ENCODE measurements at regions not wholly inside any gene's neighbourhood (a gene's known extent, or its start where the extent isn't known, plus 50 kb on each side); places are given as distances from the start of the nearest gene placed in this dataset.

DNA sequence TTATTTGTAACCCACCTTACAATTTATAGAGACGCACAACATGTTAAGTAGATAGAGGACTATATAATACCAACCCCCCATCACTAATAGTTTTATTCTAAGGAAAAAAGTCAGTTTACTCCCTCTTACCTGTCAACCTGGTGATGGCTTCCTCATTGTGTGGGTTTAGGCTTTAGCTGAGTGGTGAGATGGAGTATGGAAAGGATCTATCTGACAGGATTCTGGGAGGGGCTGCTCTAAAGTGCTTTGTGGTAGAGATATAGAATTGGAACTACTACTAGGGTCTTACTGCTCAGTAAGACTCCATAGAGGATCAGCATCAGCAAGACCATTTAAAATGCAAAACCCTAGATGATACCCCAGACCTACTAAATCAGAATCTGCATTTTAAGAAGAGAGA, 82.1 kb upstream of the IFNE start:
- Histone ChIP-seq H3K9ac (ENCODE audit: low read length in 2 of 2) (no peak overlapping the region), H3K4me3 (ENCODE audit: low read length in 2 of 2) (no peak overlapping the region), H3K27me3 (ENCODE audit: control insufficient read depth in 1 of 2, insufficient read depth in 2 of 2, low read length in 2 of 2) (peaks cover 13 to 14% of the 10 kb centered on the region in 2 donors), H3K27ac (ENCODE audit: low read length) (no peak overlapping the region), H3K9me3 (ENCODE audit: control insufficient read depth in 2 of 2, low read length in 2 of 2) (no peaks in the 10 kb centered on the region), H3K4me1 (ENCODE audit: control insufficient read depth, insufficient read depth, low read length) (peaks cover 4% of the 10 kb centered on the region), H3K36me3 (ENCODE audit: control insufficient read depth in 2 of 2, insufficient read depth in 2 of 2, low read length in 2 of 2) (no peaks in the 10 kb centered on the region)

DNA sequence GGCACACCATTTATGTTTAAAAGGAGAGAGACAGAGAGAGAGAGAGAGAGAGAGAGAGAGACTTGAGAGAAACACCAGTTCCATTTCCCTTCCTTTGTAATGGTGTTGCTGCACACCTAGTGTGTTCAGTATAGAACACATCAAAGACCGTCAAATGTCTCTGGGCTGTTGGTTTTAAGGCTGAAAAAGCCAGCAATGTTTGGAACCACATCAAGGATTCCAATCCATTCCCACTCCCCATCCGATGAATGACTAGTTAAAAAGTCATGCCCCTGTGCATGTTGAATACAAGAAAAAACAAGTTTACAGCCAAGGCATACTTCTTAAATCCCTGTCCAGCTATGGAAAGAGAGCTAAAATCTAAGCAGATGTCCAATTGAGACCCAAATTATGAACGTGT, 83.0 kb upstream of the IFNE start:
- peaks cover 6 to 9% of the 10 kb centered on the region in 2 donors for H3K27me3 ChIP-seq (ENCODE audit: control insufficient read depth in 1 of 2, insufficient read depth in 2 of 2, low read length in 2 of 2)
- no peaks in the 10 kb centered on the region for H3K36me3 ChIP-seq (ENCODE audit: control insufficient read depth in 2 of 2, insufficient read depth in 2 of 2, low read length in 2 of 2)
- H3K4me1 ChIP-seq (ENCODE audit: control insufficient read depth, insufficient read depth, low read length) = no peaks in the 10 kb centered on the region

DNA sequence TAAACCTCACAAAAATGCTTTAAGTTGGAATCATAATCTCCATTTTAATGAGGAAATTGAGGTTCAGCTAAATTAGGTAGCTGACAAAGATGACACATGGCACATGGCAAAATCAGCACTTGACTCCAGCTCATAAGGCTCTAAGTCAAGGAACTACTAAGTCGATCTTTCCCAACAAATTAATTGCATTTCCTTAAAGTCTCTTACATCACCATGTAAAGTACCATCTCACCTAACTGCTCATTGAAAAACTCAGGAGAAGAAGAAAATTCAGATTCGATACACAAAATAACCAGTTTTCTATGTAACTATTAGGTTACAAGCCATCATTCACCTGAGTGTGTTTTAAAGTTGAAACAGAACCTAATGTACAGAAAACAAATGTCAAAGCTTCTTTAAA, 85.8 kb upstream of the IFNE start:
- H3K27me3 ChIP-seq (ENCODE audit: control insufficient read depth in 1 of 2, insufficient read depth in 2 of 2, low read length in 2 of 2) = peaks cover 3% of the 10 kb centered on the region in 2 donors
- no peak overlapping the region for H3K9ac ChIP-seq (ENCODE audit: low read length in 2 of 2)
- H3K9me3 ChIP-seq (ENCODE audit: control insufficient read depth in 2 of 2, low read length in 2 of 2) = no peaks in the 10 kb centered on the region
- H3K27ac ChIP-seq (ENCODE audit: low read length) = no peak overlapping the region
- no peak overlapping the region for H3K4me3 ChIP-seq (ENCODE audit: low read length in 2 of 2)
- H3K36me3 ChIP-seq (ENCODE audit: control insufficient read depth in 2 of 2, insufficient read depth in 2 of 2, low read length in 2 of 2) = no peaks in the 10 kb centered on the region
- H3K4me1 ChIP-seq (ENCODE audit: control insufficient read depth, insufficient read depth, low read length) = no peaks in the 10 kb centered on the region

More for the DNA sequence above, 83.0 kb upstream of the IFNE start:
- no peak overlapping the region for H3K9ac ChIP-seq (ENCODE audit: low read length in 2 of 2)
- H3K4me3 ChIP-seq (ENCODE audit: low read length in 2 of 2) = no peak overlapping the region
- H3K27ac ChIP-seq (ENCODE audit: low read length) = no peak overlapping the region
- H3K9me3 ChIP-seq (ENCODE audit: control insufficient read depth in 2 of 2, low read length in 2 of 2) = no peaks in the 10 kb centered on the region

DNA sequence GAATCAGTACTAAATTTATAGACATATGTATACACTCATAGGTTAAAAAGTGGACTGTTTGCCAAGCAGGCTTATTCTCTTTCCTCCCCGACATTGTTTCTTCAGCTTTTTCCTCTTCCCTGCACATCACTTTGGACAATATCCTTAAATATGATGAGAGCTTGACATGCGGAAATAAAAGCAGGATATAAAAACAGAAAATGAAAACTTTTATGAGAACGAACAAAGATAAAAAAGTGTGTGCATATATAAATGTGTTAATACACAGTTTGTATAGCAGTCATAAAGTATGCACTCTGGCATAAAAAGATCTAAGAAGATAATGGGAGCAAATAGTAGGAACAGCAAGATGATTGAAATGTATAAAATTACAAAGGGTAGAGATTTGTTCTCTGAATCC, 86.4 kb upstream of the IFNE start:
- H3K9me3 ChIP-seq (ENCODE audit: control insufficient read depth in 2 of 2, low read length in 2 of 2) = no peaks in the 10 kb centered on the region
- H3K9ac ChIP-seq (ENCODE audit: low read length in 2 of 2) = no peak overlapping the region
- no peak overlapping the region for H3K4me3 ChIP-seq (ENCODE audit: low read length in 2 of 2)
- no peaks in the 10 kb centered on the region for H3K4me1 ChIP-seq (ENCODE audit: control insufficient read depth, insufficient read depth, low read length)
- H3K36me3 ChIP-seq (ENCODE audit: control insufficient read depth in 2 of 2, insufficient read depth in 2 of 2, low read length in 2 of 2) = no peaks in the 10 kb centered on the region
- no peak overlapping the region for H3K27ac ChIP-seq (ENCODE audit: low read length)
- H3K27me3 ChIP-seq (ENCODE audit: control insufficient read depth in 1 of 2, insufficient read depth in 2 of 2, low read length in 2 of 2) = peaks cover 3% of the 10 kb centered on the region in 2 donors

DNA sequence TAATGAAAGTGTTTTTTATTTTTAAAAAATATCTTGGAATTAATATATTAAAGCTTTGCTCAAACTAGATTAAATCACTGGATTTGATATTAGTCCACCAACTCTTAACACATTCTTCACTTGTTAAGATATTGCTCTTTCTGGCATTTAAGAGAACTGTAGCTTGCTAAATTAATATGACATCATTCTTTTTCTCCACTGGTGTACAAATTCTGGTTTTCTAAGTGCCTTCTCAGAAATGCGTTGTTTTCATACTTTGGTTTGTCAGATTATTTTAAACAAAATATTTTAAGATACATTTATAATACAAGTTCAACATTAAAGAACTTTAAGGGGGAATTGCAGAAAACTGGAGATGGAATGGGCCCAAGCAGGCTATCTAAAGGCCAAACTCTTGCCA, 87.6 kb upstream of the IFNE start:
- no peaks in the 10 kb centered on the region for H3K9me3 ChIP-seq (ENCODE audit: control insufficient read depth in 2 of 2, low read length in 2 of 2)
- no peak overlapping the region for H3K27ac ChIP-seq (ENCODE audit: low read length)
- H3K36me3 ChIP-seq (ENCODE audit: control insufficient read depth in 2 of 2, insufficient read depth in 2 of 2, low read length in 2 of 2) = no peaks in the 10 kb centered on the region
- peaks cover 3% of the 10 kb centered on the region in 2 donors for H3K27me3 ChIP-seq (ENCODE audit: control insufficient read depth in 1 of 2, insufficient read depth in 2 of 2, low read length in 2 of 2)
- H3K4me3 ChIP-seq (ENCODE audit: low read length in 2 of 2) = no peak overlapping the region
- H3K4me1 ChIP-seq (ENCODE audit: control insufficient read depth, insufficient read depth, low read length) = no peaks in the 10 kb centered on the region
- H3K9ac ChIP-seq (ENCODE audit: low read length in 2 of 2) = no peak overlapping the region

DNA sequence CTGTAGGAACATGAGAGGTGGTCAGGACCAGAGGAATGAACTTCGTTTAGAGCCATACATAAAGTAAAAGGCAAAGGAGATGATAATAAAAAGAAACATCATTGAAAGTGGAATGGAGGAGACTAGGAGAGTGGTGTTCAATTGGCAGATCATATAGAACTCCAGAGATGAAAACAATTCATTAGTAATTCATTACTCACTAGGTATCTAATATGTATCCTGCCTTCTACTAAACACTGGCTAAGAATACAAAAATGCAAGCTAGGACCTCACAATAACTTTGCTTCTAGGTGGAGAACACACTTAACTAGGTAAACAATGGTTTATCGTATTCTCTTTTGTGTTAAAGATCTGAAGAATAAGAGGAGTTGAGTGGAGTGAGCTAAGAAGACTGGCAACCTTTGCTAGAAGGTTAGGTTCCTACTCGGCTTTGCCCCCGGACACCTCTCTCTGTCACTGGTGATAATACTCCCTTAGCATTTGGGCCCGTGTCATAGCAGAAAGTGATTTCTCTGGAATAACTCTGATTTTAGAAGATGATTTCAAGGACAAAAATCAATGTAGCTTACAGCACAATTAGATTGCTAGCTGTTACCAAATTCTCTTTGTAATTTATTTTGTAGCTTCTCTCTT, 88.6 kb upstream of the IFNE start:
- H3K9ac ChIP-seq (ENCODE audit: low read length in 2 of 2) = no peak overlapping the region

DNA sequence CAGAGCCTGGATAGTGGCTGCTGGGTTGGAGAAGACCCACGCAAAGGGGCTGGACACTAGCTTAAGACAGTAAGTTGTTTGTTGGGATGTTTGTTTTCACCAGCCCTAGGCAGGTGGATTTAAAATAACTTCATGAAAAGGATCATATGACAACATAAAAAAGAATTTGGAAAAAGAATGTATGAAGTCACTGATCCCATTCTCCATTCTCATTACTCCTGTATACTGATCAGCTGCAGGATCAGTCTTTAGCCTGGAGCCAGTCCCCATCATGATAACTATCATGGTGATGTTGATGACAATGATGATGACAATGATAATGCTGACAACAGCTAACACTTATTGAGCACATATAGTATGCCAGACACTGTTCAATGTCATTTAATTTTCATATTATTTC, 92.1 kb upstream of the IFNE start:
- H3K36me3 ChIP-seq (ENCODE audit: control insufficient read depth in 2 of 2, insufficient read depth in 2 of 2, low read length in 2 of 2) = no peaks in the 10 kb centered on the region
- no peak overlapping the region for H3K27ac ChIP-seq (ENCODE audit: low read length)
- no peak overlapping the region for H3K9ac ChIP-seq (ENCODE audit: low read length in 2 of 2)
- H3K9me3 ChIP-seq (ENCODE audit: control insufficient read depth in 2 of 2, low read length in 2 of 2) = no peaks in the 10 kb centered on the region
- peaks cover 0 to 3% of the 10 kb centered on the region in 2 donors for H3K27me3 ChIP-seq (ENCODE audit: control insufficient read depth in 1 of 2, insufficient read depth in 2 of 2, low read length in 2 of 2)
- no peak overlapping the region for H3K4me3 ChIP-seq (ENCODE audit: low read length in 2 of 2)
- H3K4me1 ChIP-seq (ENCODE audit: control insufficient read depth, insufficient read depth, low read length) = no peaks in the 10 kb centered on the region

More for the DNA sequence above, 88.6 kb upstream of the IFNE start:
- Histone ChIP-seq H3K27me3 (ENCODE audit: control insufficient read depth in 1 of 2, insufficient read depth in 2 of 2, low read length in 2 of 2) (peaks cover 3% of the 10 kb centered on the region in 2 donors), H3K27ac (ENCODE audit: low read length) (no peak overlapping the region), H3K4me1 (ENCODE audit: control insufficient read depth, insufficient read depth, low read length) (no peaks in the 10 kb centered on the region), H3K36me3 (ENCODE audit: control insufficient read depth in 2 of 2, insufficient read depth in 2 of 2, low read length in 2 of 2) (no peaks in the 10 kb centered on the region), H3K4me3 (ENCODE audit: low read length in 2 of 2) (no peak overlapping the region), H3K9me3 (ENCODE audit: control insufficient read depth in 2 of 2, low read length in 2 of 2) (no peaks in the 10 kb centered on the region)

DNA sequence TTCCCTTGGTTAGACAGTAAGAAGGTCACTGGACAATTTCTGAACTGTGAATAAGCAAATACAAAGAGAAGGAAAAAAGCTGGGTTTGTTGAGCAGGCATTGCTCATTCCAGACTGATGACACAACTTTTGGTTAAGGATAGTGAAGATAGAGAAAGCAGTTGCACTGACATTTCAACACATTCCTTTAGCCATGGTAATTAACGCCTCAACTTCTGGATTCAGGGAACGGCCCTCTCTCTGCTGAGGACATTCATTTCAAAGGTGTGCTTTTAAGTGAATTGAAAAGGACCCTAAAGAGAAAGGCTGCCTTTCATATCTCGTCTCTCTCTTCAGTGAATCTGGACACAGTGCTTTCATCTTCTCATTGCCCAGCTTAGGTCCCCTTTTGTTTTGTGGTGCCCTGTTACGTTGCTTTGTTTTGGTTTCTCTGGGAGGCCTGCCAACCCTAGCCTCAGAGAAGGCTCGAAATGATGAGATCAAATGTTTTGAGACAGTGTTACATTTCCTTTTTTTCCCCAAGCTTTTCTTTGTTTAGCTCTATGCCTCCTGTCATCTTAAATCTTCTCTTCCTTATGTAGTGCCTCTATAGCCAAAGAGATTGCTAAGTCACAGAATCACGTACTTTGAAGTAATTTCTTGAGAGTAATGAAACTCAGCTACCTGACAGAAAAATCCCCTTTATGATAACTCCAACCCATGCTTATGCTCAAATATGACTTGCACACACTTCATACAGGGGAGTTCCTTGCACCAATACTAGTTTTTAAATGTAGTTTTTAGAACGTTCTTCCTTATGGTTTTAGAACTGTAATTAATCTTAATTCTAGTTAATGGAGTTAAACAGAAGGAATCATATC, 94.4 kb upstream of the IFNE start:
- no peak overlapping the region for H3K27ac ChIP-seq (ENCODE audit: low read length)
- no peak overlapping the region for H3K4me3 ChIP-seq (ENCODE audit: low read length in 2 of 2)
- no peaks in the 10 kb centered on the region for H3K4me1 ChIP-seq (ENCODE audit: control insufficient read depth, insufficient read depth, low read length)
- no peak overlapping the region for H3K9ac ChIP-seq (ENCODE audit: low read length in 2 of 2)
- no peaks in the 10 kb centered on the region for H3K36me3 ChIP-seq (ENCODE audit: control insufficient read depth in 2 of 2, insufficient read depth in 2 of 2, low read length in 2 of 2)
- no peaks in the 10 kb centered on the region for H3K9me3 ChIP-seq (ENCODE audit: control insufficient read depth in 2 of 2, low read length in 2 of 2)
- H3K27me3 ChIP-seq (ENCODE audit: control insufficient read depth in 1 of 2, insufficient read depth in 2 of 2, low read length in 2 of 2) = no peaks in the 10 kb centered on the region

DNA sequence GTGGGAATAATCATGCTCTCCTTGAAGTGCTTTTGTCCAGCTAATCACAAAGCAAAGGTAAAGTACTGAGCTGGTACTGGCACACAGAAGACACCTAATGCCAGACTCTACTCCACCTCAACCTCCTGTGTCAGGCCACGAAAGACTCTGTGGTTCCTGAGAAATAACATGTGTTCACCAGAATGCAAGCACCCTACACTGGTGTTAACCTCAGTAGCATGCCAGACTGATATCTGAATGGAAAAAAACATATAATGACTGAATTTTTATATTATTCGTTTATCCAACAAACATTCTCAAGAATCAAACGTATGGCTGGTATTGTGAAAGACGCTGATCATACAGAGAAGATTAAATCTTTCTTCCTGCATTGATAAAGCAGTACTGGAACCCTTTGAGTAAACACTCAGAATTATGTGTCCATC, 97.1 kb upstream of the IFNE start:
- H3K4me3 ChIP-seq (ENCODE audit: low read length in 2 of 2) = no peak overlapping the region
- no peaks in the 10 kb centered on the region for H3K9me3 ChIP-seq (ENCODE audit: control insufficient read depth in 2 of 2, low read length in 2 of 2)

DNA sequence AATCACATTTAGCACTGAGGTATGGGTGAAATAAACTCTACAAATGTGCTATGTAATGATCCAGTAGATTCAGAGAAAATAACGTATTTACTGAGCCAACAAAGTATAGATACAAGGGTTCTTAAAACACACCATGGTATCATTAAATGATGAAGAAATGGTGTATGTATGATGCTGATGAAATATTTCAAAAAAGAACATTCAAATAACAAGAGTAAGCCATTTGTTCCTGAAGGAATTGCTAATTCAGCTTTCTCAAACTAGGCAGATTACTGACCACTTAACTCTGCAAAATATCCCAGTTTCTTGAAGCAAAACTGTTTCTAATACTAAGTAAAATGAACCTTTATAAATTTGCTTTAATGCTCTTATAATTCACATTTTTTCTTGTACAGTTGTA, 97.6 kb upstream of the IFNE start:
- no peaks in the 10 kb centered on the region for H3K9me3 ChIP-seq (ENCODE audit: control insufficient read depth in 2 of 2, low read length in 2 of 2)
- H3K4me3 ChIP-seq (ENCODE audit: low read length in 2 of 2) = no peak overlapping the region
- H3K4me1 ChIP-seq (ENCODE audit: control insufficient read depth, insufficient read depth, low read length) = no peaks in the 10 kb centered on the region
- no peaks in the 10 kb centered on the region for H3K27me3 ChIP-seq (ENCODE audit: control insufficient read depth in 1 of 2, insufficient read depth in 2 of 2, low read length in 2 of 2)
- no peak overlapping the region for H3K9ac ChIP-seq (ENCODE audit: low read length in 2 of 2)
- no peak overlapping the region for H3K27ac ChIP-seq (ENCODE audit: low read length)
- H3K36me3 ChIP-seq (ENCODE audit: control insufficient read depth in 2 of 2, insufficient read depth in 2 of 2, low read length in 2 of 2) = no peaks in the 10 kb centered on the region

More for the DNA sequence above, 97.1 kb upstream of the IFNE start:
- Histone ChIP-seq H3K27ac (ENCODE audit: low read length) (no peak overlapping the region), H3K9ac (ENCODE audit: low read length in 2 of 2) (no peak overlapping the region), H3K27me3 (ENCODE audit: control insufficient read depth in 1 of 2, insufficient read depth in 2 of 2, low read length in 2 of 2) (no peaks in the 10 kb centered on the region), H3K36me3 (ENCODE audit: control insufficient read depth in 2 of 2, insufficient read depth in 2 of 2, low read length in 2 of 2) (no peaks in the 10 kb centered on the region), H3K4me1 (ENCODE audit: control insufficient read depth, insufficient read depth, low read length) (no peaks in the 10 kb centered on the region)

Data from stomach smooth muscle (tissue), 2 donors.